Liver (tissue), 3 donors: ENCODE measurements at regions not wholly inside any gene's neighbourhood (a gene's known extent, or its start where the extent isn't known, plus 50 kb on each side); places are given as distances from the start of the nearest gene placed in this dataset.

Experiments
- EGR1 ChIP-seq, 2 donors: IDR thresholded peaks; 2 replicates each; pipeline ENCODE4 v1.6.1; 2016 to 2018; ENCODE audit warnings: antibody characterized with exemption in 2 of 2, low read depth in 2 of 2
- HNF4A ChIP-seq, 2 donors: conservative IDR thresholded peaks; 2 replicates each; pipeline ENCODE4 v1.6.1; 2016; ENCODE audit warnings: antibody characterized with exemption in 2 of 2, mild to moderate bottlenecking in 2 of 2
- HNF4G ChIP-seq: IDR thresholded peaks from 2 replicates; pipeline ENCODE4 v1.6.1; 2016; ENCODE audit warnings: antibody characterized with exemption
- JUND ChIP-seq, 2 donors: IDR thresholded peaks; 2 replicates each; pipeline ENCODE4 v1.6.1; 2016; ENCODE audit warnings: antibody characterized with exemption in 2 of 2
- RAD21 ChIP-seq, 2 donors: IDR thresholded peaks; 2 replicates each; pipeline ENCODE4 v1.6.1; 2016; ENCODE audit warnings: antibody characterized with exemption in 2 of 2, mild to moderate bottlenecking in 2 of 2
- RXRA ChIP-seq, 2 donors: IDR thresholded peaks; 2 replicates each; pipeline ENCODE4 v1.6.1; 2017 to 2018; ENCODE audit warnings: antibody characterized with exemption in 2 of 2, mild to moderate bottlenecking in 1 of 2
- SP1 ChIP-seq: IDR thresholded peaks from 2 replicates; pipeline ENCODE4 v1.6.1; 2018; ENCODE audit warnings: antibody characterized with exemption, mild to moderate bottlenecking
- TAF1 ChIP-seq: conservative IDR thresholded peaks from 2 replicates; pipeline ENCODE4 v1.6.1; 2016; ENCODE audit warnings: antibody characterized with exemption, mild to moderate bottlenecking
- YY1 ChIP-seq: IDR thresholded peaks from 2 replicates; pipeline ENCODE4 v1.6.1; 2016; ENCODE audit warnings: antibody characterized with exemption, mild to moderate bottlenecking
- TF ChIP-seq, protein P1 (sequence below): fragments of 150-350 bp; IDR thresholded peaks from 2 replicates; pipeline ENCODE4 v1.5.1; 2017; ENCODE audit warnings: improper control_type of control experiment, low read depth, low read length; ENCODE audit not compliant: missing input control
- TF ChIP-seq, protein P2 (sequence below): IDR thresholded peaks from 2 replicates; pipeline ENCODE4 v1.6.1; 2016; ENCODE audit warnings: antibody characterized with exemption
- TF ChIP-seq, protein P3 (sequence below): IDR thresholded peaks from 2 replicates; pipeline ENCODE4 v1.6.1; 2016; ENCODE audit warnings: antibody characterized with exemption
- TF ChIP-seq, protein P4 (sequence below): IDR thresholded peaks from 2 replicates; pipeline ENCODE4 v1.6.1; 2016; ENCODE audit warnings: antibody characterized with exemption
- TF ChIP-seq, protein P5 (sequence below): IDR thresholded peaks from 2 replicates; pipeline ENCODE4 v1.6.1; 2016; ENCODE audit warnings: antibody characterized with exemption, mild to moderate bottlenecking
- donor health status: healthy.
- donor health status: healthy.

DNA sequence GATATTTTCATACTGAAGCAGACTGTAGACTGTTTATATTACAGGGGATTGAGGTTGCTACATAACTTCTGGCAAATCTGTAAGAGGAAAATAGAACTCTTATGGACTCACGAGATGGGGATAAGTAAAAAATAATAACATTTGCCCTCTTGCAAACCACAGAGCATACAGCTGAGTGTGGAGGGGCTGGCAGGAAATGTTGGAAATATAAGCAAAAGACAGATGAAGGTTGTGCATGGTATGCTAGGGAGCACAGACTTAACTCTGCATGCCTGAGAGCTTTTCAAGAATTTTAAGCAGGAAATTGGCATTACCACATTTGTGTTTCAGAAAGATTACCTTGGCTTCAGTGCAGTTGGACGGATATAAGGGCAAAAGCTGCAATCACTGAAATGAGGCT, 411.1 kb downstream of the RAD51AP2 start:
- TF ChIP-seq SP1 (no peak), JUND (IDR thresholded peaks at IDR 0.05) (no peak), EGR1 (IDR thresholded peaks at IDR 0.05; ENCODE audit: low read depth in 2 of 2) (no peak), YY1 (no peak), HNF4A (conservative IDR thresholded peaks at IDR 0.05) (no peak), RAD21 (IDR thresholded peaks at IDR 0.05) (no peak), TAF1 (no peak), RXRA (IDR thresholded peaks at IDR 0.05) (no peak), HNF4G (no peak)
- TF ChIP-seq, protein P1, sequence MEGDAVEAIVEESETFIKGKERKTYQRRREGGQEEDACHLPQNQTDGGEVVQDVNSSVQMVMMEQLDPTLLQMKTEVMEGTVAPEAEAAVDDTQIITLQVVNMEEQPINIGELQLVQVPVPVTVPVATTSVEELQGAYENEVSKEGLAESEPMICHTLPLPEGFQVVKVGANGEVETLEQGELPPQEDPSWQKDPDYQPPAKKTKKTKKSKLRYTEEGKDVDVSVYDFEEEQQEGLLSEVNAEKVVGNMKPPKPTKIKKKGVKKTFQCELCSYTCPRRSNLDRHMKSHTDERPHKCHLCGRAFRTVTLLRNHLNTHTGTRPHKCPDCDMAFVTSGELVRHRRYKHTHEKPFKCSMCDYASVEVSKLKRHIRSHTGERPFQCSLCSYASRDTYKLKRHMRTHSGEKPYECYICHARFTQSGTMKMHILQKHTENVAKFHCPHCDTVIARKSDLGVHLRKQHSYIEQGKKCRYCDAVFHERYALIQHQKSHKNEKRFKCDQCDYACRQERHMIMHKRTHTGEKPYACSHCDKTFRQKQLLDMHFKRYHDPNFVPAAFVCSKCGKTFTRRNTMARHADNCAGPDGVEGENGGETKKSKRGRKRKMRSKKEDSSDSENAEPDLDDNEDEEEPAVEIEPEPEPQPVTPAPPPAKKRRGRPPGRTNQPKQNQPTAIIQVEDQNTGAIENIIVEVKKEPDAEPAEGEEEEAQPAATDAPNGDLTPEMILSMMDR, result no peak
- TF ChIP-seq, protein P2, sequence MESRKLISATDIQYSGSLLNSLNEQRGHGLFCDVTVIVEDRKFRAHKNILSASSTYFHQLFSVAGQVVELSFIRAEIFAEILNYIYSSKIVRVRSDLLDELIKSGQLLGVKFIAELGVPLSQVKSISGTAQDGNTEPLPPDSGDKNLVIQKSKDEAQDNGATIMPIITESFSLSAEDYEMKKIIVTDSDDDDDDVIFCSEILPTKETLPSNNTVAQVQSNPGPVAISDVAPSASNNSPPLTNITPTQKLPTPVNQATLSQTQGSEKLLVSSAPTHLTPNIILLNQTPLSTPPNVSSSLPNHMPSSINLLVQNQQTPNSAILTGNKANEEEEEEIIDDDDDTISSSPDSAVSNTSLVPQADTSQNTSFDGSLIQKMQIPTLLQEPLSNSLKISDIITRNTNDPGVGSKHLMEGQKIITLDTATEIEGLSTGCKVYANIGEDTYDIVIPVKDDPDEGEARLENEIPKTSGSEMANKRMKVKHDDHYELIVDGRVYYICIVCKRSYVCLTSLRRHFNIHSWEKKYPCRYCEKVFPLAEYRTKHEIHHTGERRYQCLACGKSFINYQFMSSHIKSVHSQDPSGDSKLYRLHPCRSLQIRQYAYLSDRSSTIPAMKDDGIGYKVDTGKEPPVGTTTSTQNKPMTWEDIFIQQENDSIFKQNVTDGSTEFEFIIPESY, result no peak
- TF ChIP-seq, protein P3, sequence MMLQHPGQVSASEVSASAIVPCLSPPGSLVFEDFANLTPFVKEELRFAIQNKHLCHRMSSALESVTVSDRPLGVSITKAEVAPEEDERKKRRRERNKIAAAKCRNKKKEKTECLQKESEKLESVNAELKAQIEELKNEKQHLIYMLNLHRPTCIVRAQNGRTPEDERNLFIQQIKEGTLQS, result no peak
- TF ChIP-seq, protein P4, sequence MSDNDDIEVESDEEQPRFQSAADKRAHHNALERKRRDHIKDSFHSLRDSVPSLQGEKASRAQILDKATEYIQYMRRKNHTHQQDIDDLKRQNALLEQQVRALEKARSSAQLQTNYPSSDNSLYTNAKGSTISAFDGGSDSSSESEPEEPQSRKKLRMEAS, result no peak
- TF ChIP-seq, protein P5, sequence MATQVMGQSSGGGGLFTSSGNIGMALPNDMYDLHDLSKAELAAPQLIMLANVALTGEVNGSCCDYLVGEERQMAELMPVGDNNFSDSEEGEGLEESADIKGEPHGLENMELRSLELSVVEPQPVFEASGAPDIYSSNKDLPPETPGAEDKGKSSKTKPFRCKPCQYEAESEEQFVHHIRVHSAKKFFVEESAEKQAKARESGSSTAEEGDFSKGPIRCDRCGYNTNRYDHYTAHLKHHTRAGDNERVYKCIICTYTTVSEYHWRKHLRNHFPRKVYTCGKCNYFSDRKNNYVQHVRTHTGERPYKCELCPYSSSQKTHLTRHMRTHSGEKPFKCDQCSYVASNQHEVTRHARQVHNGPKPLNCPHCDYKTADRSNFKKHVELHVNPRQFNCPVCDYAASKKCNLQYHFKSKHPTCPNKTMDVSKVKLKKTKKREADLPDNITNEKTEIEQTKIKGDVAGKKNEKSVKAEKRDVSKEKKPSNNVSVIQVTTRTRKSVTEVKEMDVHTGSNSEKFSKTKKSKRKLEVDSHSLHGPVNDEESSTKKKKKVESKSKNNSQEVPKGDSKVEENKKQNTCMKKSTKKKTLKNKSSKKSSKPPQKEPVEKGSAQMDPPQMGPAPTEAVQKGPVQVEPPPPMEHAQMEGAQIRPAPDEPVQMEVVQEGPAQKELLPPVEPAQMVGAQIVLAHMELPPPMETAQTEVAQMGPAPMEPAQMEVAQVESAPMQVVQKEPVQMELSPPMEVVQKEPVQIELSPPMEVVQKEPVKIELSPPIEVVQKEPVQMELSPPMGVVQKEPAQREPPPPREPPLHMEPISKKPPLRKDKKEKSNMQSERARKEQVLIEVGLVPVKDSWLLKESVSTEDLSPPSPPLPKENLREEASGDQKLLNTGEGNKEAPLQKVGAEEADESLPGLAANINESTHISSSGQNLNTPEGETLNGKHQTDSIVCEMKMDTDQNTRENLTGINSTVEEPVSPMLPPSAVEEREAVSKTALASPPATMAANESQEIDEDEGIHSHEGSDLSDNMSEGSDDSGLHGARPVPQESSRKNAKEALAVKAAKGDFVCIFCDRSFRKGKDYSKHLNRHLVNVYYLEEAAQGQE, result no peak
